CD14-positive monocyte (primary cell): ENCODE measurements at regions not wholly inside any gene's neighbourhood (a gene's known extent, or its start where the extent isn't known, plus 50 kb on each side); places are given as distances from the start of the nearest gene placed in this dataset.
A peak's percentile ranks its signal among the peaks of the same experiment; 100 is the strongest.

ENCODE experiments used
- DNase-seq, 3 donors: peaks; one replicate each; pipeline ENCODE4 v3.0.0-alpha.2; 2011 to 2022
- H2AFZ ChIP-seq: 2 replicates; pipeline ENCODE4 v1.6.0; 2012; ENCODE audit warnings: mild to moderate bottlenecking, low read depth, low read length, inconsistent platforms; ENCODE audit not compliant: insufficient read depth, poor library complexity, severe bottlenecking
- H3K27ac ChIP-seq, 2 donors: 1 replicate in 1 of 2; 2 replicates in 1 of 2; pipeline ENCODE4 v1.5.1; 2012 to 2013; ENCODE audit warnings: low read length in 2 of 2, control low read depth in 1 of 2, inconsistent platforms in 1 of 2, low read depth in 1 of 2, mild to moderate bottlenecking in 1 of 2
- H3K27me3 ChIP-seq, 2 donors: one replicate each; pipeline versions ENCODE4 v1.6.0 to v1.6.1; 2011 to 2013; ENCODE audit warnings: low read length in 2 of 2; ENCODE audit not compliant: control insufficient read depth in 2 of 2, insufficient read depth in 2 of 2
- H3K36me3 ChIP-seq, 2 donors: replicated peaks in 1 of 2; 1 replicate in 1 of 2; 2 replicates in 1 of 2; pipeline versions ENCODE4 v1.5.1 to v1.6.1; 2012 to 2013; ENCODE audit warnings: low read length in 2 of 2, control low read depth in 1 of 2, inconsistent platforms in 1 of 2, mild to moderate bottlenecking in 1 of 2; ENCODE audit not compliant: insufficient read depth in 2 of 2, control insufficient read depth in 1 of 2
- H3K4me1 ChIP-seq, 2 donors: 1 replicate in 1 of 2; 2 replicates in 1 of 2; pipeline versions ENCODE4 v1.5.1 to v1.6.1; 2012 to 2013; ENCODE audit warnings: low read length in 2 of 2, control low read depth in 1 of 2, inconsistent platforms in 1 of 2, mild to moderate bottlenecking in 1 of 2, moderate library complexity in 1 of 2; ENCODE audit not compliant: insufficient read depth in 2 of 2, control insufficient read depth in 1 of 2
- H3K4me2 ChIP-seq: replicated peaks from 2 replicates; pipeline ENCODE3; 2012; ENCODE audit warnings: low read length, moderate library complexity, mild to moderate bottlenecking; ENCODE audit not compliant: poor library complexity, severe bottlenecking; ENCODE audit errors: extremely low read depth
- H3K4me3 ChIP-seq, 3 experiments: fragments of 200-600 bp in 1 of 3; sonication (generic) in 1 of 3; replicated peaks in 1 of 3; 1 replicate in 2 of 3; 2 replicates in 1 of 3; pipeline ENCODE4 v1.5.1; 2011 to 2013; ENCODE audit warnings: low read length in 3 of 3, mild to moderate bottlenecking in 3 of 3, control low read depth in 2 of 3, low read depth in 2 of 3, inconsistent platforms in 1 of 3, moderate library complexity in 1 of 3
- H3K79me2 ChIP-seq: 2 replicates; pipeline ENCODE4 v1.6.0; 2012; ENCODE audit warnings: mild to moderate bottlenecking, control low read depth, inconsistent platforms, low read length, moderate library complexity; ENCODE audit not compliant: insufficient read depth
- H3K9ac ChIP-seq: 2 replicates; pipeline ENCODE4 v1.6.0; 2017; ENCODE audit warnings: low read length, mild to moderate bottlenecking; ENCODE audit not compliant: insufficient read depth, poor library complexity, severe bottlenecking
- H3K9me3 ChIP-seq, 2 donors: replicated peaks in 1 of 2; 1 replicate in 1 of 2; 2 replicates in 1 of 2; pipeline versions ENCODE4 v1.5.1 to v1.6.1; 2012 to 2013; ENCODE audit warnings: low read length in 2 of 2, control low read depth in 1 of 2; ENCODE audit not compliant: control insufficient read depth in 1 of 2, insufficient read depth in 1 of 2
- H4K20me1 ChIP-seq: 2 replicates; pipeline ENCODE4 v1.6.0; 2012; ENCODE audit warnings: mild to moderate bottlenecking, low read length, control low read depth, moderate library complexity; ENCODE audit not compliant: insufficient read depth
- H3K27ac Mint-ChIP-seq, 7 donors: one replicate each; pipeline ENCODE4 v1.8.0; 2020; ENCODE audit warnings: mild to moderate bottlenecking in 7 of 7, mixed read lengths in 7 of 7, moderate library complexity in 6 of 7, inconsistent platforms in 2 of 7
- H3K27me3 Mint-ChIP-seq, 3 donors: one replicate each; pipeline ENCODE4 v1.8.0; 2021 to 2022; ENCODE audit warnings: low read depth in 3 of 3, mild to moderate bottlenecking in 3 of 3, mixed read lengths in 3 of 3, moderate library complexity in 3 of 3, inconsistent platforms in 1 of 3
- H3K36me3 Mint-ChIP-seq, 2 donors: one replicate each; pipeline ENCODE4 v1.8.0; 2020; ENCODE audit warnings: mixed read lengths in 2 of 2, inconsistent platforms in 1 of 2, mild to moderate bottlenecking in 1 of 2
- H3K4me1 Mint-ChIP-seq: one replicate; pipeline ENCODE4 v1.8.0; 2020; ENCODE audit warnings: mild to moderate bottlenecking, mixed read lengths
- H3K4me3 Mint-ChIP-seq, 2 donors: one replicate each; pipeline ENCODE4 v1.8.0; 2020; ENCODE audit warnings: mild to moderate bottlenecking in 2 of 2, mixed read lengths in 2 of 2, moderate library complexity in 1 of 2
- H3K9me3 Mint-ChIP-seq, 7 donors: one replicate each; pipeline ENCODE4 v1.8.0; 2020 to 2022; ENCODE audit warnings: mixed read lengths in 7 of 7, mild to moderate bottlenecking in 6 of 7, moderate library complexity in 6 of 7, inconsistent platforms in 2 of 7
- WGBS: methylation state at CpG from one replicate; pipeline ENCODE4 v1.1.5; 2013; ENCODE audit warnings: missing lambda C conversion rate; ENCODE audit not compliant: insufficient coverage; 5-methylcytosine and 5-hydroxymethylcytosine counted together
- intact Hi-C, 2 donors: fragments of 100-400 bp; cut with micrococcal nuclease; formaldehyde crosslinking; loops; one replicate each; pipeline versions ENCODE4 v1.15.0 to v1.15.1; 2023
- TF ChIP-seq, protein P1 (sequence below): fragments of 200-600 bp; IDR thresholded peaks from one replicate; pipeline ENCODE4 v1.8.0; 2022; ENCODE audit warnings: antibody characterized with exemption, mild to moderate bottlenecking

GRCh38 chr2:15769235-15769634 is 171.1 kb upstream of the MYCN start:
- no peaks in the 10 kb centered on the region for H3K9me3 ChIP-seq
- Mint-ChIP-seq H3K27ac (peak overlapping the region in 1 of 7 donors; percentile 41), H3K36me3 (no peaks in the 10 kb centered on the region), H3K4me1 (no peaks in the 10 kb centered on the region), H3K4me3 (no peak overlapping the region), H3K9me3 (peaks cover 0 to 3% (median 0%) of the 10 kb centered on the region in 7 donors), H3K27me3 (peaks cover 0 to 3% (median 2%) of the 10 kb centered on the region in 3 donors)
- WGBS, result no CpG with 5 or more reads among the region's 3 CpGs
- H3K27me3 ChIP-seq, result no peaks in the 10 kb centered on the region
- no peak overlapping the region for H3K9ac ChIP-seq
- no peak overlapping the region for H3K27ac ChIP-seq
- intact Hi-C loops, result no loop called here
- no peak overlapping the region for H2AFZ ChIP-seq
- no peaks in the 10 kb centered on the region for H3K36me3 ChIP-seq
- H4K20me1 ChIP-seq, result no peaks in the 10 kb centered on the region
- TF ChIP-seq, protein P1, sequence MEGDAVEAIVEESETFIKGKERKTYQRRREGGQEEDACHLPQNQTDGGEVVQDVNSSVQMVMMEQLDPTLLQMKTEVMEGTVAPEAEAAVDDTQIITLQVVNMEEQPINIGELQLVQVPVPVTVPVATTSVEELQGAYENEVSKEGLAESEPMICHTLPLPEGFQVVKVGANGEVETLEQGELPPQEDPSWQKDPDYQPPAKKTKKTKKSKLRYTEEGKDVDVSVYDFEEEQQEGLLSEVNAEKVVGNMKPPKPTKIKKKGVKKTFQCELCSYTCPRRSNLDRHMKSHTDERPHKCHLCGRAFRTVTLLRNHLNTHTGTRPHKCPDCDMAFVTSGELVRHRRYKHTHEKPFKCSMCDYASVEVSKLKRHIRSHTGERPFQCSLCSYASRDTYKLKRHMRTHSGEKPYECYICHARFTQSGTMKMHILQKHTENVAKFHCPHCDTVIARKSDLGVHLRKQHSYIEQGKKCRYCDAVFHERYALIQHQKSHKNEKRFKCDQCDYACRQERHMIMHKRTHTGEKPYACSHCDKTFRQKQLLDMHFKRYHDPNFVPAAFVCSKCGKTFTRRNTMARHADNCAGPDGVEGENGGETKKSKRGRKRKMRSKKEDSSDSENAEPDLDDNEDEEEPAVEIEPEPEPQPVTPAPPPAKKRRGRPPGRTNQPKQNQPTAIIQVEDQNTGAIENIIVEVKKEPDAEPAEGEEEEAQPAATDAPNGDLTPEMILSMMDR, result no peak
- H3K4me1 ChIP-seq, result no peaks in the 10 kb centered on the region
- H3K4me2 ChIP-seq, result no peak overlapping the region
- H3K79me2 ChIP-seq, result no peaks in the 10 kb centered on the region
- no peak for DNase-seq
- no peak overlapping the region for H3K4me3 ChIP-seq

DNA sequence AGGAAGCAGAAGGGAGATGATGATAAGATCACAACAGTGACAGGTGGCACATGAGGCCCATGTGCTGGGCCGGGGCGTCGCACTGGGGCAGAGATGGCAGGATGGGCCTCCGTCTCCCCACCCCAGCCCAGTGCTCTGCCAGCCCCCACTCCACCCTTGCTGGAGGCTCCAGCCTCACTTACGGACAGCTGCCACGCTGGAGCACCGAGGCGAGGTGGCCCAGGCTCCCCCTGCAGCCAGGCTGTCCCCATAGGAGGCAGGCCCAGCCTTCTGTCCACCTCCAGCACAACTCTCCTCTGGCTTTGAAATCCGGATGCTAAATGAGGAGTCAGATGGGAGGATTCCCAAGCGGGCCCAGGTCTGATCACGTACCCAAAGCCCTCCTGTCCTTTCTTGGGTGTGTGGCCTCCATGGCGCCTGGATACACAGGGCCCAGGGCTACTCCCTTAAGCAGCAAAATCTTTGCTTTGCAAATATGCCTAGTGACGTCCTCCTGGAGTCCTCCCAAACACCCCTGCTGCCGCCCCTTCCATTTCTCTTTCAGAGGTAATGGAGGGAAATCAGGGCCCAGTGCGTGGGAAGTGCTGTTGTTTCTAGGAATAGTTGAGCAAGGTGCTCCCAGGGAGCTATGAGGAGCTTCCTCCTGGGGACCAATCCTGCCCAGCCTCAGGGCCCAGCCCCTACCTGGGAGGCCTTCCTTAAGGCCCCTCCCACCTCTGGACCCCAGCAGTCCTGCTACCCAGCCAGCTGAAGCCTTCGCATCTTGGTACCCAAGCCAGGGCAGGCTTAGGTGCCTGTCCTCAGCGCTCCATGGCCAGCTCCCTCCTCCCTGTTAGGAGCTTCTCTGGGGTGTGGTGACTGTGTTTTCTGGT is 170.4 kb upstream of the MYCN start:
- Mint-ChIP-seq H3K4me3 (no peak overlapping the region), H3K9me3 (peaks cover 0 to 3% (median 0%) of the 10 kb centered on the region in 7 donors), H3K27ac (no peak overlapping the region), H3K27me3 (peaks cover 0 to 3% (median 2%) of the 10 kb centered on the region in 3 donors), H3K36me3 (no peaks in the 10 kb centered on the region), H3K4me1 (no peaks in the 10 kb centered on the region)
- H3K4me1 ChIP-seq, result no peaks in the 10 kb centered on the region
- 81% methylated on average over 13 of the region's 17 CpGs for WGBS
- H3K9me3 ChIP-seq, result no peaks in the 10 kb centered on the region
- H3K27me3 ChIP-seq, result no peaks in the 10 kb centered on the region
- no peak for DNase-seq
- H4K20me1 ChIP-seq, result no peaks in the 10 kb centered on the region
- H3K36me3 ChIP-seq, result no peaks in the 10 kb centered on the region
- TF ChIP-seq, protein P1, result no peak
- no peaks in the 10 kb centered on the region for H3K79me2 ChIP-seq
- H3K27ac ChIP-seq, result no peak overlapping the region
- no peak overlapping the region for H3K4me3 ChIP-seq
- intact Hi-C loops, result no loop called here
- H2AFZ ChIP-seq, result no peak overlapping the region
- H3K4me2 ChIP-seq, result no peak overlapping the region
- H3K9ac ChIP-seq, result no peak overlapping the region
